Right atrium auricular region (tissue), 2 donors: ENCODE measurements at regions not wholly inside any gene's neighbourhood (a gene's known extent, or its start where the extent isn't known, plus 50 kb on each side); places are given as distances from the start of the nearest gene placed in this dataset.

ENCODE experiments used
- DNase-seq: peaks from one replicate; pipeline ENCODE4 v3.0.0-alpha.2; 2019; ENCODE audit warnings: low spot score
- H3K27ac ChIP-seq, 2 donors: fragments of 200-600 bp; sonication (generic); 1 replicate in 1 of 2; 2 replicates in 1 of 2; pipeline ENCODE4 v1.5.1; 2016 to 2019
- H3K27me3 ChIP-seq, 2 donors: fragments of 200-600 bp; sonication (generic); one replicate each; pipeline versions ENCODE4 v1.5.1 to v1.6.0; 2017 to 2019
- H3K36me3 ChIP-seq: fragments of 200-600 bp; sonication (generic); one replicate; pipeline ENCODE4 v1.5.1; 2016
- H3K4me1 ChIP-seq, 2 donors: fragments of 200-600 bp; sonication (generic); one replicate each; pipeline versions ENCODE4 v1.5.1 to v1.6.0; 2017 to 2019
- H3K4me3 ChIP-seq, 2 donors: fragments of 200-600 bp; sonication (generic); 1 replicate in 1 of 2; 2 replicates in 1 of 2; pipeline ENCODE4 v1.5.1; 2017 to 2019; ENCODE audit warnings: mild to moderate bottlenecking in 1 of 2, moderate library complexity in 1 of 2
- H3K9me3 ChIP-seq, 2 donors: fragments of 200-600 bp; sonication (generic); one replicate each; pipeline ENCODE4 v1.5.1; 2019
- TF ChIP-seq, protein P1 (sequence below), 2 donors: fragments of 200-600 bp; sonication (generic); IDR thresholded peaks; one replicate each; pipeline ENCODE4 v1.5.1; 2019; ENCODE audit warnings: antibody characterized with exemption in 2 of 2

DNA sequence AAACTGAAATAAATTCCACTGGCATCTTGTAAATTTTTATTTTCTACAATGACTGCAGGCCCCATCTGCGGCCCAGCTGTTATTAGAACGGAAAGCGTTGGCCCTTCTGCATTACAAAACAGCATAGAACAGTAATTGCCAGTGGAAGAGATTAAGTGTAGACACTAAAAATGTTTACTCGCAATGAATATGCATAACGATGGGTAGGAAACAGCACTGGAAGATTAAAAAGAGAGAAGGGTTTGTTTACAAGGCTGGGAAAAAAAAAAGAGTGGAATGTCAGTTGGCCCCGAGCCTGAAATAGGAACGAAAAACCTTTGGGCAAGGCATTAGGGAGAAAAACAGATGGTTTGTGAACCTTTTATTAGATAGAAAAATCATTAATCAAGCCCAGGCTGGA lies 275.9 kb upstream of the TCF4 start:
- Histone ChIP-seq H3K4me1 (peaks cover 0 to 4% of the 10 kb centered on the region in 2 donors), H3K36me3 (no peaks in the 10 kb centered on the region), H3K27me3 (no peaks in the 10 kb centered on the region), H3K27ac (peak overlapping the region in 1 of 2 donors; percentile 41), H3K4me3 (no peak overlapping the region), H3K9me3 (no peaks in the 10 kb centered on the region)
- no peak for DNase-seq
- TF ChIP-seq, protein P1, sequence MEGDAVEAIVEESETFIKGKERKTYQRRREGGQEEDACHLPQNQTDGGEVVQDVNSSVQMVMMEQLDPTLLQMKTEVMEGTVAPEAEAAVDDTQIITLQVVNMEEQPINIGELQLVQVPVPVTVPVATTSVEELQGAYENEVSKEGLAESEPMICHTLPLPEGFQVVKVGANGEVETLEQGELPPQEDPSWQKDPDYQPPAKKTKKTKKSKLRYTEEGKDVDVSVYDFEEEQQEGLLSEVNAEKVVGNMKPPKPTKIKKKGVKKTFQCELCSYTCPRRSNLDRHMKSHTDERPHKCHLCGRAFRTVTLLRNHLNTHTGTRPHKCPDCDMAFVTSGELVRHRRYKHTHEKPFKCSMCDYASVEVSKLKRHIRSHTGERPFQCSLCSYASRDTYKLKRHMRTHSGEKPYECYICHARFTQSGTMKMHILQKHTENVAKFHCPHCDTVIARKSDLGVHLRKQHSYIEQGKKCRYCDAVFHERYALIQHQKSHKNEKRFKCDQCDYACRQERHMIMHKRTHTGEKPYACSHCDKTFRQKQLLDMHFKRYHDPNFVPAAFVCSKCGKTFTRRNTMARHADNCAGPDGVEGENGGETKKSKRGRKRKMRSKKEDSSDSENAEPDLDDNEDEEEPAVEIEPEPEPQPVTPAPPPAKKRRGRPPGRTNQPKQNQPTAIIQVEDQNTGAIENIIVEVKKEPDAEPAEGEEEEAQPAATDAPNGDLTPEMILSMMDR (IDR thresholded peaks at IDR 0.05) = no peak

GRCh38 chr18:55863391-55863706 lies 275.4 kb upstream of the TCF4 start:
- H3K36me3 ChIP-seq = no peaks in the 10 kb centered on the region
- peak overlapping the region in 1 of 2 donors; percentile 41 for H3K27ac ChIP-seq
- TF ChIP-seq, protein P1 (IDR thresholded peaks at IDR 0.05) = no peak
- H3K9me3 ChIP-seq = no peaks in the 10 kb centered on the region
- DNase-seq = no peak
- H3K27me3 ChIP-seq = no peaks in the 10 kb centered on the region
- H3K4me3 ChIP-seq = no peak overlapping the region
- H3K4me1 ChIP-seq = no peaks in the 10 kb centered on the region

DNA sequence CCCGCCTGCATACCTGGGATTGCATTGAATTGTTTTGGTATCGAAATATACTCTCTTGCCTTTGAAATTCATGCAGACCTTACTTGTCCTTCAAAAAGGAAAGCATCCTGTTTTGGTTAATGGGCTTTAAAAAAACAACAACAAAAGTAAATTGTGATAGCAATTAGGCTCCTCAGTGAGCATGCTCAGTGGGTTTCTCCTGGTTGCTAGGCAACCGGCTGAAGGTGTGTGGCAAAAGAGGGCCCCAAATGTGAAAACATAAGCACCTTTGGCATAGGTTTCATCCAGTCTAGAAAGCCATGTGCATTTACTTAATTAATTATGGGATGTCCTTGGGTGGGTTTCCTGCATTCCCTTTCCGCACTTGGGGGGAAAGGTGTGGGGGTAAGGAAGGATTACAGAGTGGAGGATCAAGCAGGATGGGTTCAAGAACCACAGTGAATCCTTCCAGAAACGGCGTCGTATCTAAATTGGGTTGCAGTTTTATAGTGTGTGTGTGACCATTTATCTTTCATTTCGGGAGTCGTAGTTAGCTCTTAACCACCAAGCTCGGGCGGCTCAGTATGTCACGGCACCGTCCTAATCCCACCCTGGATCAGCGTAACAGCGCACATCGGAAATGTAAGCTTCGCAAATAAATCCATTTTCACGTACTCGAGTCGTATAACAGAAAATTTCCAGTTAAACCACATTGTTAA lies 274.9 kb upstream of the TCF4 start:
- no peaks in the 10 kb centered on the region for H3K9me3 ChIP-seq
- no peaks in the 10 kb centered on the region for H3K36me3 ChIP-seq
- no peaks in the 10 kb centered on the region for H3K27me3 ChIP-seq
- TF ChIP-seq, protein P1 (IDR thresholded peaks at IDR 0.05) = no peak
- no peak overlapping the region for H3K27ac ChIP-seq
- no peak for DNase-seq
- H3K4me3 ChIP-seq = no peak overlapping the region
- no peaks in the 10 kb centered on the region for H3K4me1 ChIP-seq

DNA sequence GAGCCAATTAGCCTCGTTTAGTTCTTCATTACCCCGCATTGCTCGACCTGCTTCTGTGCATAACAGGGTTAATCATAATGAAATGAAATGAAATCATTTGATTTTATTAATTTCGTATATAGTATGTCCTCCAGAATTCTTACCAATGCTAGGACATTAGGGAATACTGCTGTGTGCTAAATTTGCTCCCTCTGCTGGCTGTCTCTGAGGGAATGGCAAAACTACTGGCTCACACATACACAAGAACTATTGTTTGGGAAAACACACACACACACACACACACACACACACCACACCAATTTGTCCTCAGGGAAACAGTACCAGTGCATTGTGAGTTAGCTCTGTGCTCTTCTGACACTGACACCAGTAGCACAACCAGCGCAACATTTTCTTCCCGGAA lies 273.3 kb upstream of the TCF4 start:
- Histone ChIP-seq H3K9me3 (no peaks in the 10 kb centered on the region), H3K27me3 (no peaks in the 10 kb centered on the region), H3K4me1 (no peaks in the 10 kb centered on the region), H3K27ac (no peak overlapping the region), H3K4me3 (no peak overlapping the region), H3K36me3 (no peaks in the 10 kb centered on the region)
- no peak for DNase-seq
- TF ChIP-seq, protein P1 (IDR thresholded peaks at IDR 0.05) = peak; percentile 16 to 60

DNA sequence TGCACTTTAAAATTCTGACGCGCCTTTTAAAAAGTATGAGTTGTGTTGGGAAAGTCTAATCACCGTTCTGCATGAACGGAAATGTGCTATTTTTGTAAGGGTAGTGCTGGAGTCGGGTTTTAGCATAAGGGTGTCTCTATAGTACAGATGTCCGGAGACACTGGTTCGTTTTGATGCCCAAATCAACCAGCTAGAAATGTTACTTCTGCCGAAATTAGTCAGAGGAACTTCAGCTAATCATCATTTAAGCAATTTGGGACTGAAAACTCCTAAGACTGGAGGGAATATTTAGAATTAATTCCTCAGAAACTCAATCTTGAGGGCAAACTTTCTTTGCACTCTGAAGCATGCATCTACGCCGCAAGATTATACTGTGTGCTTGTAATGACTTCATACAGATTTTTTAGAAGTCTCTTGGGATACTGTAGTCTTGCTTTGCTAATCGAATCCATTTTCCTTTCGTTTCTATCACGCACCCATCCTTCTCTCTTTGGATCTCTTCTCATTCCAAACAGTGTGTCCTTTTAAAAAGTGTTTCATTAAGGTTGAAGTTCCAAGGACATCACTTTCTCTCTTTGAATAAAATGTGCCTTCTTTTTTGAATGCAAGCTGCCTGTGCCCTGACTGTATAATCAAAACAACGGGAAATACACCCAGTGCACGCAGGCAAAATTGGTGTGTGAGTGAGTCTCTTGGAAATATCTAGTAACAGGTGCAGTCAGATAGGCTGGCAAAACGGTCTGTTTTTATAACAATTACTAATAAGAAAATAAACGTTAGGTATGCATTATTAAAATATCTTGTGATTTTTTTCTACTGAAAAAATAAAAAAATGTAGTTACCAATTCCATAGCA lies 270.9 kb upstream of the TCF4 start:
- DNase-seq = no peak
- Histone ChIP-seq H3K4me1 (no peaks in the 10 kb centered on the region), H3K27ac (no peak overlapping the region), H3K36me3 (no peaks in the 10 kb centered on the region), H3K9me3 (no peaks in the 10 kb centered on the region), H3K27me3 (no peaks in the 10 kb centered on the region), H3K4me3 (peak overlapping the region; percentile 23 to 31)
- TF ChIP-seq, protein P1 (IDR thresholded peaks at IDR 0.05) = no peak
